HG03432 (cell line): ENCODE measurements at regions not wholly inside any gene's neighbourhood (a gene's known extent, or its start where the extent isn't known, plus 50 kb on each side); places are given as distances from the start of the nearest gene placed in this dataset.
"Not testable (repeated sequence)": the region's sequence is repeated elsewhere in the genome, so short reads cannot be mapped to it uniquely, and the experiment has no call there.

Source experiments
- ATAC-seq: cut with Tn5 transposase; IDR thresholded peaks from one replicate; pipeline ENCODE4 v1.9.1; 2021; ENCODE audit warnings: mild to moderate bottlenecking, moderate library complexity; ENCODE audit not compliant: unreplicated experiment

- ATAC-seq = no peak
These were observed 54.5 kb upstream of the PRKD1 start for GRCh38 chr14:29982171-29982570.

- ATAC-seq = no peak
These were observed 55.3 kb upstream of the PRKD1 start for GRCh38 chr14:29982993-29983392.

- ATAC-seq = not testable (repeated sequence)
These were observed 62.8 kb upstream of the PRKD1 start for GRCh38 chr14:29990344-29990857.

- no peak for ATAC-seq
These were observed 63.3 kb upstream of the PRKD1 start for GRCh38 chr14:29990993-29991392.

GRCh38 chr14:29993143-29993542, 65.5 kb upstream of the PRKD1 start:
- ATAC-seq = no peak

GRCh38 chr14:29999013-29999539, 71.4 kb upstream of the PRKD1 start:
- ATAC-seq = no peak

GRCh38 chr14:30002859-30003258, 75.2 kb upstream of the PRKD1 start:
- ATAC-seq = no peak

GRCh38 chr14:30005114-30005808, 77.6 kb upstream of the PRKD1 start:
- peak; percentile 85 for ATAC-seq

- ATAC-seq = no peak
These were observed 79.0 kb upstream of the PRKD1 start for GRCh38 chr14:30006695-30007094.

- ATAC-seq = no peak
These were observed 87.8 kb upstream of the PRKD1 start for GRCh38 chr14:30015489-30015888.

GRCh38 chr14:30016002-30016401, 88.4 kb upstream of the PRKD1 start:
- ATAC-seq = no peak

GRCh38 chr14:30017370-30017993, 89.8 kb upstream of the PRKD1 start:
- no peak for ATAC-seq

- no peak for ATAC-seq
These were observed 92.6 kb upstream of the PRKD1 start for GRCh38 chr14:30020271-30020670.

GRCh38 chr14:30020687-30021086, 93.0 kb upstream of the PRKD1 start:
- no peak for ATAC-seq

GRCh38 chr14:30023350-30023749, 95.7 kb upstream of the PRKD1 start:
- not testable (repeated sequence) for ATAC-seq

GRCh38 chr14:30034152-30034551, 106.5 kb upstream of the PRKD1 start:
- ATAC-seq = no peak

GRCh38 chr14:30035361-30035760, 107.7 kb upstream of the PRKD1 start:
- no peak for ATAC-seq

- ATAC-seq = no peak
These were observed 118.1 kb upstream of the PRKD1 start for GRCh38 chr14:30045720-30046119.

- ATAC-seq = no peak
These were observed 125.5 kb upstream of the PRKD1 start for GRCh38 chr14:30053103-30053502.

- ATAC-seq = no peak
These were observed 126.6 kb upstream of the PRKD1 start for GRCh38 chr14:30054201-30054600.

- ATAC-seq = no peak
These were observed 130.8 kb upstream of the PRKD1 start for GRCh38 chr14:30058401-30058800.

- ATAC-seq = no peak
These were observed 136.1 kb upstream of the PRKD1 start for GRCh38 chr14:30063746-30064145.
